ENCODE measurements at regions not wholly inside any gene's neighbourhood (a gene's known extent, or its start where the extent isn't known, plus 50 kb on each side); places are given as distances from the start of the nearest gene placed in this dataset.

DNA sequence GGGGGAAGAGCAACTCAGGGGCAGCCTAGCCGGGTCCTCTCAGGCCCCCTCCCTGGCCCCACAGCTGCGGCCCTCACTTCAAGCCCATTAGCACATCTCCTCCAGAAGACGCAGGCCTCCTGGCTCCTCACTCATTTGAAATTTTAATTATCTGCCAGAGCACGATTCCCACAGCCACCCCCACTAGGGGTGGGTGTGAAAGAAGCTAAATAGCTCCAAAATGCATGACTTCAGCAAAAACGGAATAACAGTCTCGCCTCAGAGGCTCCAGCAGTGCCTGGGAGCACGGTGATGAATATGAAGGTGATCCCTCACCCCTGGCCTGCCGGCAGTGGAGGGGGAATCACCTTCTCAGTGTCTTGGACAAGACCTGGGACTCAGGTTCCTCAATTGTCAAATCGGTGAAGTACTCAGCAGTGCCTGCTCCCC lies 61.1 kb upstream of the HRH2 start:
- Histone ChIP-seq H4K20me1 (ENCODE audit: control insufficient read depth, insufficient read depth) (no peaks in the 10 kb centered on the region), H3K4me1 (ENCODE audit: control insufficient read depth, insufficient read depth, low read length) (no peaks in the 10 kb centered on the region), H3K9me3 (replicated peaks; ENCODE audit: control insufficient read depth, insufficient read depth, low read length) (no peaks in the 10 kb centered on the region), H3K9ac (ENCODE audit: control insufficient read depth, insufficient read depth, low read length) (no peak overlapping the region), H3K27ac (ENCODE audit: control insufficient read depth, insufficient read depth) (no peak overlapping the region), H3K4me3 (no peak overlapping the region), H3K36me3 (ENCODE audit: control insufficient read depth in 2 of 2, insufficient read depth in 2 of 2, low read length in 1 of 2) (no peaks in the 10 kb centered on the region), H3K79me2 (ENCODE audit: control insufficient read depth, insufficient read depth, low read length) (no peaks in the 10 kb centered on the region), H2AFZ (ENCODE audit: control insufficient read depth, low read depth, low read length) (no peak overlapping the region), H3K4me2 (ENCODE audit: control insufficient read depth, insufficient read depth) (no peak overlapping the region), H3K27me3 (replicated peaks in 1 of 2; ENCODE audit: control insufficient read depth in 2 of 2, insufficient read depth in 2 of 2, low read length in 1 of 2) (no peaks in the 10 kb centered on the region; a peak in 1 of 4 replicates)
- FAIRE-seq (no peak), ATAC-seq (no peak), DNase-seq (ENCODE audit: low read depth, low spot score) (no peak)
- ChIA-PET SMC1A (ENCODE audit: uncharacterized antibody, unreplicated experiment) (no interaction called here), POLR2A (no interaction called here), RAD21 (ENCODE audit: unreplicated experiment) (no interaction called here), CTCF (no interaction called here)
- TF ChIP-seq NR2C1 (IDR thresholded peaks at IDR 0.05) (no peak), SP1 (IDR thresholded peaks at IDR 0.05; ENCODE audit: low read depth, low read length) (no peak), SIN3A (IDR thresholded peaks at IDR 0.05; ENCODE audit: low read depth, low read length) (no peak), CBX3 (IDR thresholded peaks at IDR 0.05; ENCODE audit: borderline replicate concordance, low read depth) (no peak)
- WGBS (ENCODE audit: insufficient coverage, insufficient replicate concordance, low lambda C conversion rate, missing lambda C conversion rate): 16% methylated on average over 9 of the region's 9 CpGs
- no TSS peak for BruUV-seq (replicated peaks)
- in situ Hi-C loops (cut with MboI) (no loop called here), intact Hi-C loops (cut with micrococcal nuclease; ENCODE audit: unreplicated experiment) (no loop called here)

GRCh38 chr5:175597718-175598117 lies 60.2 kb upstream of the HRH2 start:
- Histone ChIP-seq H4K20me1 (ENCODE audit: control insufficient read depth, insufficient read depth) (no peaks in the 10 kb centered on the region), H2AFZ (ENCODE audit: control insufficient read depth, low read depth, low read length) (no peak overlapping the region), H3K9me3 (replicated peaks; ENCODE audit: control insufficient read depth, insufficient read depth, low read length) (no peaks in the 10 kb centered on the region), H3K4me1 (ENCODE audit: control insufficient read depth, insufficient read depth, low read length) (no peaks in the 10 kb centered on the region), H3K27me3 (replicated peaks in 1 of 2; ENCODE audit: control insufficient read depth in 2 of 2, insufficient read depth in 2 of 2, low read length in 1 of 2) (no peaks in the 10 kb centered on the region), H3K9ac (ENCODE audit: control insufficient read depth, insufficient read depth, low read length) (no peak overlapping the region), H3K4me3 (no peak overlapping the region), H3K4me2 (ENCODE audit: control insufficient read depth, insufficient read depth) (no peak overlapping the region), H3K27ac (ENCODE audit: control insufficient read depth, insufficient read depth) (no peak overlapping the region), H3K79me2 (ENCODE audit: control insufficient read depth, insufficient read depth, low read length) (no peaks in the 10 kb centered on the region), H3K36me3 (ENCODE audit: control insufficient read depth in 2 of 2, insufficient read depth in 2 of 2, low read length in 1 of 2) (no peaks in the 10 kb centered on the region)
- ATAC-seq: no peak
- intact Hi-C loops (cut with micrococcal nuclease; ENCODE audit: unreplicated experiment) (no loop called here), in situ Hi-C loops (cut with MboI) (no loop called here)
- ChIA-PET CTCF (no interaction called here), RAD21 (ENCODE audit: unreplicated experiment) (no interaction called here), POLR2A (no interaction called here), SMC1A (ENCODE audit: uncharacterized antibody, unreplicated experiment) (no interaction called here)
- no peak for DNase-seq (ENCODE audit: low read depth, low spot score)
- TF ChIP-seq KDM1A (IDR thresholded peaks at IDR 0.05; ENCODE audit: borderline replicate concordance) (no peak), CBFB (IDR thresholded peaks at IDR 0.05; ENCODE audit: low read depth) (no peak), STAT1 (conservative IDR thresholded peaks at IDR 0.05) (no peak)
- TF ChIP-seq, protein P1, sequence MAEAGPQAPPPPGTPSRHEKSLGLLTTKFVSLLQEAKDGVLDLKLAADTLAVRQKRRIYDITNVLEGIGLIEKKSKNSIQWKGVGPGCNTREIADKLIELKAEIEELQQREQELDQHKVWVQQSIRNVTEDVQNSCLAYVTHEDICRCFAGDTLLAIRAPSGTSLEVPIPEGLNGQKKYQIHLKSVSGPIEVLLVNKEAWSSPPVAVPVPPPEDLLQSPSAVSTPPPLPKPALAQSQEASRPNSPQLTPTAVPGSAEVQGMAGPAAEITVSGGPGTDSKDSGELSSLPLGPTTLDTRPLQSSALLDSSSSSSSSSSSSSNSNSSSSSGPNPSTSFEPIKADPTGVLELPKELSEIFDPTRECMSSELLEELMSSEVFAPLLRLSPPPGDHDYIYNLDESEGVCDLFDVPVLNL (IDR thresholded peaks at IDR 0.05; ENCODE audit: low read depth, low read length): no peak
- TF ChIP-seq, protein P2, sequence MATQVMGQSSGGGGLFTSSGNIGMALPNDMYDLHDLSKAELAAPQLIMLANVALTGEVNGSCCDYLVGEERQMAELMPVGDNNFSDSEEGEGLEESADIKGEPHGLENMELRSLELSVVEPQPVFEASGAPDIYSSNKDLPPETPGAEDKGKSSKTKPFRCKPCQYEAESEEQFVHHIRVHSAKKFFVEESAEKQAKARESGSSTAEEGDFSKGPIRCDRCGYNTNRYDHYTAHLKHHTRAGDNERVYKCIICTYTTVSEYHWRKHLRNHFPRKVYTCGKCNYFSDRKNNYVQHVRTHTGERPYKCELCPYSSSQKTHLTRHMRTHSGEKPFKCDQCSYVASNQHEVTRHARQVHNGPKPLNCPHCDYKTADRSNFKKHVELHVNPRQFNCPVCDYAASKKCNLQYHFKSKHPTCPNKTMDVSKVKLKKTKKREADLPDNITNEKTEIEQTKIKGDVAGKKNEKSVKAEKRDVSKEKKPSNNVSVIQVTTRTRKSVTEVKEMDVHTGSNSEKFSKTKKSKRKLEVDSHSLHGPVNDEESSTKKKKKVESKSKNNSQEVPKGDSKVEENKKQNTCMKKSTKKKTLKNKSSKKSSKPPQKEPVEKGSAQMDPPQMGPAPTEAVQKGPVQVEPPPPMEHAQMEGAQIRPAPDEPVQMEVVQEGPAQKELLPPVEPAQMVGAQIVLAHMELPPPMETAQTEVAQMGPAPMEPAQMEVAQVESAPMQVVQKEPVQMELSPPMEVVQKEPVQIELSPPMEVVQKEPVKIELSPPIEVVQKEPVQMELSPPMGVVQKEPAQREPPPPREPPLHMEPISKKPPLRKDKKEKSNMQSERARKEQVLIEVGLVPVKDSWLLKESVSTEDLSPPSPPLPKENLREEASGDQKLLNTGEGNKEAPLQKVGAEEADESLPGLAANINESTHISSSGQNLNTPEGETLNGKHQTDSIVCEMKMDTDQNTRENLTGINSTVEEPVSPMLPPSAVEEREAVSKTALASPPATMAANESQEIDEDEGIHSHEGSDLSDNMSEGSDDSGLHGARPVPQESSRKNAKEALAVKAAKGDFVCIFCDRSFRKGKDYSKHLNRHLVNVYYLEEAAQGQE (IDR thresholded peaks at IDR 0.05; ENCODE audit: low read depth, low read length): no peak
- no TSS peak for BruUV-seq (replicated peaks)
- 23% methylated on average over 7 of the region's 7 CpGs for WGBS (ENCODE audit: insufficient coverage, insufficient replicate concordance, low lambda C conversion rate, missing lambda C conversion rate)
- FAIRE-seq: no peak
